HG03442 (cell line): ENCODE measurements at regions not wholly inside any gene's neighbourhood (a gene's known extent, or its start where the extent isn't known, plus 50 kb on each side); places are given as distances from the start of the nearest gene placed in this dataset.
"Not testable (repeated sequence)": the region's sequence is repeated elsewhere in the genome, so short reads cannot be mapped to it uniquely, and the experiment has no call there.

ENCODE experiments used
- ATAC-seq: cut with Tn5 transposase; IDR thresholded peaks from one replicate; pipeline ENCODE4 v1.9.1; 2021; ENCODE audit warnings: mild to moderate bottlenecking, moderate library complexity; ENCODE audit not compliant: unreplicated experiment

DNA sequence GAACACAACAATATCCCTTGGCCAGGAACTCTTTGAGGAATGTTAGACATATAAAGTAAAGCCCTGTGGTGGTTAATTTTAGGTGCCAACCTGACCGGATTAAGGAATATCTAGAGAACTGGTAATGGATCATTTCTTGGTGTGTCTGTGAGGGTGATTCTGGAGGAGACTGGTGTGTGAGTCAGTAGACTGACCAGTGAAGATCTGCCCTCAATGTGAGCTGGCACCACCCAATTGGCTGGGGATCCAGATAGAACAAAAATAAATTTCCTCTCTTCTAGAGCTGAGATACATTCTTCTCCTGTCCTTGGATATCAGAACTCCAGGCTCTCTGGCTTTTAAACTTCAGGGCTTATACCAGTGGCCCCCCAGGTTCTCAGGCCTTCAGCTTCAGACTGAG, 56.2 kb upstream of the TNPO1 start:
- ATAC-seq = no peak

DNA sequence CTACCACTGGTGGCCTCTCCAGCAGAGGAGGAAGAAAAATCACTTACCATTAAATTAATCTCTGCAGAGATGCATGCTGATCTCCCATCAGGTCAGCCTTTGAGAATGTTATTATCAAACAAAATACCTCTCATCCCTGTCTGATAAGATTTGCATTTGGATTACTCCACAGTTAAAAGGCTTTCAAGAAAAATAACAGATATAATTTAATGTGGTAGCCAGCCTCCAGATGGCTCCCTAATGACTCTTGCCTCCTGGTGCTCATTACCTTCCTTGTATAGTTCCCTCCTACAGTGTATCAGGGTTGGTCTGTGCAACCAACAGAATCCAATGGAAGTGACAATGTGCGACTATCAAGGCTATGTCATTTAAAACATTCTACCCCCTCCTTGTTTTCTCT, 63.6 kb upstream of the TNPO1 start:
- no peak for ATAC-seq

DNA sequence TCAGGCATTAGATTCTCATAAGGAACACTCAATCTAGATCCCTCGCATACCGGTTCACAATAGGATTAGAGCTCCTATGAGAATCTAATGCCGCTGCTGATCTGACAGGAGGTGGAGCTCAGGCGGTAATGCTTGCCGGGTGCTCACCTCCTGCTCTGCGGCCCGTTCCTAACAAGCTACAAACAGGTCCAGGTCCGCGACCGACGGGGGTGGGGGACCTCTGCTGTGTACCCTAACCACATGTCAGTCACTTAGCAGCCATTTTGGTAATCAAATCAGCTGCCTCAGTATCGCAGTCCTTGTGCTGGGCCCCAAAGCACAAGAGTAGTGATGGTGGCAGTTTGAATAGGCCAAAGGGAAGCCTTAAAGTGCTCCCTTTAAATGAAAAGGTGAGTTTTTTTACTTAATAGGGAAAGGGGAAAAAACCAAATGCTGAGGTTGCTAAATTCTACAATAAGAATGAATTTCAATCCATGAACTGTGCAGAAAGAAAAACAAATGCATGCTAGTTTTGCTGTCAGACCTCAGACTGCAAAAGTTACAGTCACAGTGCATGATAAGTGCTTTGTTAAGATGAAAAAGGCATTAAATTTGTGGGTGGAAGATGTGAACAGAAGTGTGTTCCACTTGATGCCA, 67.0 kb upstream of the TNPO1 start:
- ATAC-seq = no peak

DNA sequence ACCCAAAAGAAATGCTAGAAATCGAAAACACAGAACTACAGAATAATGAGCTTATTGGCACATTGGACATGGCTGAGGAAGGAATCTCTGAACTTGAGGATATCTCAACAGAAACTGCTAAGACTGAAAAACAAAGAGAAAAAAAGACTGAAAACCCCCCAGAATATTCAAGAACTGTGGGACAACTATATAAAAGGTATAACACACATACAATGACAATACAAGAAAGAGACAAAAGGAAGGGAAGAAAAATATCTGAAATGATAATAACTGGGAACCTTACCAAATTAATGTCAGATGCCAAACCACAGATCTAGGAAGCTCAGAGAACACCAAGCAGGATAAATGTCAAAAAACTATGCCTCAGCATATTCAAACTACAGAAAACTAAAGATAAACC, 68.6 kb upstream of the TNPO1 start:
- ATAC-seq = no peak

DNA sequence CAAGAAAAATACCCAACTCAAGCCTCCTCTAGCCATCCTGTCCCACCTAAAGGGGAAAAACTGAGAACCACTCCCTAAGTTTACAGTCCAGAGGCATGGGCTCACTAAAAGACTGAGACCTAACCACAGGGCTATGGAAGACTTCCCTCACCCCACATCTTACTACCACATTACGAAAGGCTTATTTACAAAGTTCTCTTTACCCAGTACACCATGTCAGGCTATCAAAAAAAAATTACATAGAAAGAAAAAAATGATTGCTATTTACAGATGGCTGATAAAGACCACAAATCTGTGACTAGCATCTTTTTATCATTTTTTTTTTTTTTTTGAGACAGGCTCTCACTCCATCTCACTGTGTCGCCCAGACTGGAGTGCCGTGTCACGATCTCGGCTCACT, 69.7 kb upstream of the TNPO1 start:
- no peak for ATAC-seq

DNA sequence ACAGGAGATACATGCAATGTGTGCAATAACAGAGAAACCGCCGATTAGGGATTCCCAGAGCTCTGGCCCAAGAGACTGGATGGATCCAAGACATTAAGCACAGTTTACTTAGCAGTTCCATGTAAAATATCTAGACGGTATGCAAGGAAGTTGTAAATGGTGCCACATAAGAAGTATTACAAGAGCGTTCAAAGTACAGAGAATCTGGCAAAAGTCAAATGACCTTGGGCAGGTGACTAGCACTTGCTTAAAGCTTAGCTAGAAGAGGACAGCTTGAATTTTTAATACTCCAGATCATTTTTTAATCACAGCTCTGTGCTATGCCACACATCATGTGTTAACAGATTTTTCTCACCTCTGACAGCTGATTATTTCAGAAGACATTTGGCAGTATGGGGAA, 72.3 kb upstream of the TNPO1 start:
- ATAC-seq = no peak

DNA sequence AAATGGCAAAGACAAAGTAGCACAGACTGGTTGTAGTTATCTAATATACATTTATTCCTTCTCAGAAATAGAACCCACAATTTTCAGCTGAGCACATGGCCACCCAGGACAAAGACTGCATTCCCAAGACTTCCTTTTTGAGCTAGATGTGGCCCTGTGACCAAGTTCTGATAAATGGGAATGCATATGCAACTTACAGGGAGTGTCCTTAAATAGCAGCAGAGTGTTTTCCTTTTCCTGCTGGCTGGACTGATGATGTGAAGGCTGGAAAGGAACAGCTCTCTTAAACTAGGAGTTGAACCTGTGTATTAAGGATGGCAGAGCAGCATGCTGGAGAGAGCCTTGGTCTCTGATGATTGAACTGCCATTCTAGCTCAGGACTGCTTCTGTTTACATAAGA, 74.7 kb upstream of the TNPO1 start:
- ATAC-seq = no peak

DNA sequence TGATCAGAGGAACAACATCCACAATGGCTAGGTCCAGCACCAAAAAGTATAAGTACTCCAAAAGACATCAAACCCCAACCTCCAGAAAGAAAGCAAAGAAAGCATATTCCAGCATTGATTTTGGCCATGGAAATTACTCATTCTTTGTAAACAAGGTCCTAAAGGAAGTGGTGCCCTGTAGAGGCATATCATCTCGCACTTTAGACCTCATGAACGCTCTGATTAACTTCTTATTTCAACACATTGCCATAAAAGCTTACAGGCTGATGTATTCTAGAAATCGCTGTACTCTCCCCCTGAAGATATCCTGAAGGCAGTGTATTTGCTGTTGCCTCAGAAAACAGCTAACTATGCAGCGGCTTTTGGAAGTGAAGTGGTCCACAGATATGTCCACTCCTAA, 82.7 kb upstream of the TNPO1 start:
- no peak for ATAC-seq

DNA sequence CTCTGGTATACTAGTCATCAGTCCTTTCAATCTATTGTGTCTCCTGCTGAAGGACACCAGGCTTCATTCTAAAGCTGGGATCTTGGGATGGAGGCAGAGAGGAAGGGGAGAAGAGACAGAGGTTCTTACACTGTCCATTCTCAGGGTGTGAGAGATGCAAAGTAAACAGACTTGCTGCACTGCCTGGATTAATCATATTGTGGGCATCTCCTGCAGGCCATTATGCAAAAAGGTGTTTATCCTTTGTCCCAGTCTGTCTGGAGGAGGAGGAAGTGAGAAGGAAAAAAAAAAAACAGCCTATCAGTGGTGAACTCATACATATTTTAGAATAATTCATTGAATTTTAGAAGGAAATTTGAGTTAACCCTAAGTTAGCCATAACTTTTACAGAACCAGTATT, 92.9 kb upstream of the TNPO1 start:
- no peak for ATAC-seq

DNA sequence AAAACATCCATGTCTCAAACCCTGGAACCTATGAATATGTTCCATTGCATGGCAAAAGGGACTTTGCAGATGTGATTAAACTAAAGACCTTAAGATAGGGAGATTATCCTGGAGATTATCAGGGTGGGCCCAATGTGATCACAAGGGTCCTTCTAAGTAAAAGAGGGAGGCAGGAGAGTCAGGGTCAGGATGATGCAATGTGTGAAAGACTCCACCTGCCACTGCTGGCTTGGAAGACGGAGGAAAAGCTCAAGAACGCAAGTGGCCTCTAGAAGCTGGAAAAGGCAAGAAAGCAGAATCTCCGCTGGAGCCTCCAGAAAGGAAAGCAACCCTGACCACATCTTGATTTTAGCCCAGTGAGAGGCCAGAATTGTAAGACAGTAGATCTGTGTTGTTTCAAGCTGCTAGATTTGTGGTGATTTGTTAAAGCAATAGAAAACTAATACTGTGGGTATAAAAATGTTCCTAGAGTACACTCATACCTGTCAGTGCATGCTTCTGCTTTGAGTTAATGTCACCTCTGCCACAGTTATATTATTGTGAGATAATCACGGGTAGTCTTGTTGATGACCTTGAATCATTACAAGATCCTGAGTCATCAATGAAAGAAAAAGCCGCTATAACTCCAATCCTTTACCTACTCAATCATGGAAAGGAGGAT, 93.5 kb upstream of the TNPO1 start:
- no peak for ATAC-seq

DNA sequence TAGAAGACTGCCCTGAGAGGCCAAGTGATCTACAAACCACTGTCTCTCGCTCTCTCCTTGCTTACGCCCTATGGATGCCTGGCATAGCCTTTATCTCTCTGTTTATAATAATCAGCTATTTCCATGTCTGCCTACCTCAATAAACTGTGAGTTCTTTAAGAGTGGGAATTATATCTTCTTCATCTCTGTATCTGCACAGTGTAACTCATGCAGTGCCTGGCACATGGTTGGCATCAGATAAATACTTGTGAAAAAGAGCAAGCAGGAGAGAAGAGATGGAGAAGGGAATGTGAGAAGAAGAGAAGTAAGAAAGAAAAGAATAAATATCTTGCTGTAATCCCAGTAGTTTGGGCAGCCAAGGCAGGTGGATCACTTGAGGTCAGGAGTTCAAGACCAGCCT, 94.6 kb upstream of the TNPO1 start:
- ATAC-seq = no peak

DNA sequence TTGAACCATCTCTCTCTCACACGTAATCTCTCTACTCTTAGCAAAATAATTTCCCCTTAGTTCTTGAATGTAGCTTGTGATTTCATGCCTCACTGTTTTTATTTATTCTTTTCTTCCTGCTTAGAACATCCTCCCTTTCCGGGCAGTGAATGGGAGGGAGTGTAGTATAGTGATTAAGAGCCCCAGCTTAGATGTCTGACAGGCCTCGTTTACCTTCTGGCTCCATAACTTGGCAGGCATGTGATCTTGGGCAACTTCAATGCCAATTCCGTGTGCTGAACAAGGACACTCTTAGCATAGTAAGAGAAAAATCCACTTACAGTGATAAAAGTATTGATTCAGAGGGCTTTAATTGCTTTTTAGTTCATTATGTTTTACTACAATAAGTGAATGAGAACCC, 96.3 kb upstream of the TNPO1 start:
- no peak for ATAC-seq

DNA sequence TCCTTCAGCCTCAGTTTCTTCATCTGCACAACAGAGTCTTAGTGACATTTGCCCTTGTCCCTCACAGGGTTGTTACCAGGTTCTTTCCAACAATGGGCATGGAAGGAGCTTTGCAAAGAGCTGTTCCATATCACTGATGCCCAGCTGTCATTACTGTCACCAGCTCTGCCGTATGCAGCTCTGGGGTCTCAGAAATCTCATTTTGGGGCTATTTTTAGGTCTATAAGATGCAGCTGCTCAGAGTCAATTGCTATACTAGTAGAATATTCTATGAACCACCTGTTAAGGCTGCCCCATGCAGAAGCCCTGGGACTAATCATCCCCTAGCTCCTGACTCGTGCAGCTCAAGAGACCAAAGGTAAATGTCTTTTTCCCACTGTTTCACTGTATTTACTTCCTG, 105.1 kb upstream of the TNPO1 start:
- ATAC-seq = no peak

DNA sequence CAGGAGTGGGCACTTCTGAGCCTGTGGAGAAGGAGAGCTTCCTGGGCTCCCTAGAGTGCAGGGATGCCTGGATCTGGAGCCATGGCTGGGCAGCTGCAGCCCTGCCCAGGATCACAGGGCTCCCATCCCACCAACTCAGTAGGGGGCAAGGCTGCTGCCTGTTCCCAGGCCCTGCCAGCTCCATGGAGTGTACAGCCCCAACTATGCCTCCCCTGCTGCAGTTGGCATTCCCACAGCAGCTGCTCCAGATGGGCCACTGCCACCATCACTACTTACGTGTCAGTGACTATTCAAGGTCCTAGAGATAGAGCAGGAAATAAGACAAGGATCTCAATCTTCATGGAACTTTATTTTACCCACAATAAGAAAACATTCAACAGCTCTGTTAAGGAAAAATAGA, 107.1 kb upstream of the TNPO1 start:
- ATAC-seq = no peak

DNA sequence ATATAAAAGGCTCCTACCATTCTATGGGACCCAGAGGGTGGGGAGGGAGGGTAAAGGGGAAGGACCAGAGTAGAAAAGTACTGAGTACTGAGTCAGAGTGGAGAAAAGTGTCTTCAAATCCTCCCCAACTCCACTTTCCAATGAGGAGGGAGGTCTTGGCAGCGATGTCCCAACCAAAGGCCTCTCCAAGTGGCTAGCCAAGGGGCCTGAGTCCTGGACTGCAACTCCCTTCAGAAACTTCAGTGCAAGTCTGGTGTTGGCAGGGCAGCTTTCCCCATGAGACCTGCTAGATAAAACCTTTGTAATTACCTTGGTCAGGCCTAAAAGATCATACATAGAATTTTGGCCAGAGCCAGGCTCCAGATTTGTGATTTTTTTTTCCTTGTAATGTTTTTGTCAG, 111.3 kb upstream of the TNPO1 start:
- ATAC-seq = no peak

DNA sequence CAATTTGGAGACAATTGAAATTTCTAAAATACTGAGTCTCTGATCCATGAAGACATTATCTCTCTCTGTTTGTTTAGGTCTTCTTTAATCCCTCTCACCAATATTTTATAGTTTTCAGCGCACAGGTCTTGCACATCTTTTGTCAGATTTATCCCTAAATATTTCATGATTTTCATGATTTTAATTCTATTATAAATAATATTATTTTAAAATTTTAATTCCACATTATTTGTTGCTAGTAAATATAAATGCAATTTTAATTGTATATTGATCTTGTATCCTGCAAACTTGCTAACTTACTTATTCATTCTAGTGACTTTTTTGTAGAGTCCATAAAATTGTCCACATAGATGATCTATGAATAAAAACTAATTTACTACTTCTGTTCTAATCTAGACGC, 112.6 kb upstream of the TNPO1 start:
- no peak for ATAC-seq

DNA sequence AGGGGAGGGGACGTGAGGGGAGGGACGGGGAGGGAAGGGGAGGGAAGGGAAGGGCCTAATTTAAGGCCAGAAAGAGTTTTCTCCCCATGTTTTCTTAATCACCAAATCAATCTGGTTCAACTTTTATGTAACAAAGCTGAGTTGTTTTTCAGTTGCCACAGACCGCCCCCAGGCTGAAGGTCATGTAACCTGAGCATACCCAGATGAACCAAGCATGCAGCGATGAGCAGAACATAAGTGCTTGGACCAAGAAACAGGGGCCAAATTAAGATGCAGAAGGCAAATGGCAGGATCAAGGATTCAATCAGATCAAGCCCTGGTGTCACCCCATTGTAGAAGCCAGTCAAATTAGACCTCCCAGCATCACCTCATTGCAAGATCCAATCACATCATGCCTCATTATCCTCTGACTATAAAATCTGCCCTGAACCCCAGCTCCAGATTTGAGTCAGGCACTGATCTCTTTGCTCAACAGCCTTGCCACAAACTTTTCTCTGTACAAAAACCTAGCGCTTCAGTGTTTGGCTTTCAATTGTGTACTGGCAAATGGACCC, 113.5 kb upstream of the TNPO1 start:
- ATAC-seq = no peak

DNA sequence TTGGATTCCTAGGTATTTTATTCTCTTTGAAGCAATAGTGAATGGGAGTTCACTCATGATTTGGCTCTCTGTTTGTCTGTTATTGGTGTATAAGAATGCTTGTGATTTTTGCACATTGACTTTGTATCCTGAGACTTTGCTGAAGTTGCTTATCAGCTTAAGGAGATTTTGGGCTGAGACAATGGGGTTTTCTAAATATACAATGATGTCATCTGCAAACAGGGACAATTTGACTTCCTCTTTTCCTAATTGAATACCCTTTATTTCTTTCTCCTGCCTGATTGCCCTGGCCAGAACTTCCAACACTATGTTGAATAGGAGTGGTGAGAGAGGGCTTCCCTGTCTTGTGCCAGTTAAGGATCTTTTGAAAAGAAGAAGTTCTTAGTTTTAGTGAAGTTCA, 114.4 kb upstream of the TNPO1 start:
- not testable (repeated sequence) for ATAC-seq

DNA sequence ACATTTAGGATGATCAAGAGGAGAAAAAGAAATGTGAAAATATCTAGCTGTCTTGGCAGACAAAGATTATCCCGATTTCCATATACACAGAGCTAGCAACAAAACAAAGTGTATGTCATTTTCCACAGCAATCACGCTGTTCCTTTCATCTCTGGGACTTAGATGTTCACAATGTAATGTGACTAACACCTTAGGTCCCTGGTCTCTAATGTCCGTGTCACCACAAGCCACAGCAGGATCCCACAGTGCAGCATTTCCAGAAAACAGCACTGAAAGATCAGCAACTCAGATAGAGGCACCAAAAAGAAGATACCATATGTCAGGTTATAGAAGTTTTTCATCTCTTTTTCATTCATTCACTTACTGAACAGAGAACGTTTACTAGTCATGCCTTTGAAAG, 118.0 kb upstream of the TNPO1 start:
- no peak for ATAC-seq

DNA sequence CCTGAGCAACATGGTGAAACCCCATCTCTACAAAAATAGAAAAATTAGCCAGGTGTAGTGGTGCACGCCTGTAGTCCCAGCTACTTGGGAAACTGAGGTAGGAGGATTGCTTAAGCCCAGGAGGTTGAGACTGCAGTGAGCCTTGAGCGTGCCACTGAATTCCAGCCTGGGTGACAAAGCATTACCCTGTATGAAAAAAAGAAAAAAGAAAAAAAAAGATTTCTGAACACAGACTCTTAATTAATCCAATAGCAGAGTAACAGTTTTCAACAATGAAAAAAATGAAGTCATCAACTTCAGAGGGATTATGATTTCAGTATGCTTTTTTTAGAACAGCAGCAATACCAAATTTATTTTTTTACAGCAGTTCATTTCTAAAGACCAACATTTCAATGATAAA, 118.8 kb upstream of the TNPO1 start:
- no peak for ATAC-seq

DNA sequence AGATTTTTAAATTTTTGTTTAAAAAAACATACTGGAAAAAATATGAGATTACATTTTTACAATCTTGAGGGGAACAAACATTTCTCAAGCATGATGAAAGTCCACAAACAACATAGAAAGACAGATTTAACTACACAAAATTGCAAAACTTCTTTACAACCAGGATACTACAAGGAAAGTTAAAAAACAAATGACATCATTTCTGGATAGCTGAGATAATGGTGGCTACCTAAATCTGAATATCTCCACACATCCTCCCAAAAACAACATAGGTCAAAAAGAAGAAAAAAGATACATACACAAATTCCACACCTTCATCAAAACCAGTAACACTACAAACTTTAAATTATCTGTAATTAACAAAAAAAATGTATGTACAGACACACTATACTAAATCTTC, 120.8 kb upstream of the TNPO1 start:
- ATAC-seq = no peak

DNA sequence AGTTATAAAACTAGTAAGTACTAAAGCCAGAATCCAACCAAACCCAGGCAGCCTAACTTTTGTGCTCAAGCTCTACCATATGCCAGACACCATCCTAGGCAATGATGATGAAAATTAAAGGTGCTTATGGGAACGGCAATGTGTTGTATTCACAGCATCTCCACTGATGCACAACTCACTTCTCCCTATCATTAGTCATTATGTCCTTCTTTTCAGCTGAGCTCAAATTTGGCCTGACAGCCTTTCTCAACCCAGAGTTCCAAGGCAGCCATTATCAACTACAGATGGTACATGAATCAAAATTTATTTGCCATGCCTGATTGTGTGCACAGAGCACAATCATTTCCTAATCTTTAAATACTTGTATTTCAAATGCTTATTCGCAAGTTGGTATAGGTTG, 121.6 kb upstream of the TNPO1 start:
- ATAC-seq = no peak
